ENCODE measurements at regions not wholly inside any gene's neighbourhood (a gene's known extent, or its start where the extent isn't known, plus 50 kb on each side); places are given as distances from the start of the nearest gene placed in this dataset.

DNA sequence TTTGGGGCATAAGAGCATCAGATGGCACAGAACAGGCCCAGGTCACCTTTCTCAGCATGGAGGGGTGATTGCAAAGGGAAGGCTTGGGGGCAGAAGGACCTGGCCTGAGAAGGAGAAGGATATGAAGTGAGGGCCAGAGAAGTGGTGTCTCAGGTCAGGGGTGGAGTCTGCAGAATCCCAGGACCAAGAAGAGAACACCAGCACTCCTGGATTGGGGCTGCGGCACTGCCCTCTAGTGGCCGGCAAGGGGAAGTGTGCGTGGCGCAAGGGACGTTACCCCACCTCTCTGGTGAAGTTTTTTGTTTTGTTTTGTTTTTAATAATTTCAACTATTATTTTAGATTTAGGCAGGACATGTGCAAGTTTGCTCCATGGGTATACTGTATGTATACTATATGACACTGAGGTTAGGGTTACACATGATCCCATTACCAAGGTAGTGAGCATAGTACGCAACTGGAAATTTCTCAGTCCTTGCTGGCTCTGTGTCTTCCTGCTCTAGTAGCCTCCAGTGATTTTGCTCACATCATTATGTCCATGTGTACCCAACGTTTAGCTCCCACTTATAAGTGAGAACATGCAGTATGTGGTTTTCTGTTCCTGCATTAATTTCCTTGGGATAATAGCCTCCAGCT is 1548.6 kb downstream of the EFNA5 start:
- Histone ChIP-seq H3K4me3 (ENCODE audit: low read length) (no peak overlapping the region), H3K27me3 (ENCODE audit: insufficient read depth, low read length) (no peaks in the 10 kb centered on the region), H3K4me1 (ENCODE audit: insufficient read depth, low read length) (peaks cover 3% of the 10 kb centered on the region), H2AFZ (ENCODE audit: low read depth, low read length) (no peak overlapping the region), H3K9me3 (ENCODE audit: low read length) (no peaks in the 10 kb centered on the region), H3K36me3 (ENCODE audit: insufficient read depth, low read length) (no peaks in the 10 kb centered on the region)

DNA sequence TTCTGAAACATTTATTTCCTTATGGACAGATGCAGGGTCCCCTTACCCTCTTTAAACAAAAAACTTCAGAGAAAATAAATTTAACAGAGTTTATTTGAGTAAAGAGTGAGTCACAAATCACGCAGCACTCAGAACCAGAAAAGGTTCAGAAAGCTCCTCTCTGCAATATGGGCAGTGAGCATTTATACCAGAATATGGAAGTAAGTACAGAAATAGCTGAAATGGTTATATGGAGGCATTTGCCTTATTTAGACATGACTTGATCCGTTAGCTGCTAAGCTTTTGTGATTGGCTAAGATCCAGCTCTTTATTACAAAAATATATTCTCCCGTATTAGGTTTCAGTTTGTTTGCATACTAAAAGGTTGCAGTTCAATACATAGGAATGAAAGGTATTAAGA is 1554.1 kb downstream of the EFNA5 start:
- H3K4me1 ChIP-seq (ENCODE audit: insufficient read depth, low read length), result no peaks in the 10 kb centered on the region
- no peak overlapping the region for H2AFZ ChIP-seq (ENCODE audit: low read depth, low read length)
- no peaks in the 10 kb centered on the region for H3K27me3 ChIP-seq (ENCODE audit: insufficient read depth, low read length)
- H3K9me3 ChIP-seq (ENCODE audit: low read length), result no peaks in the 10 kb centered on the region
- no peak overlapping the region for H3K4me3 ChIP-seq (ENCODE audit: low read length)
- H3K36me3 ChIP-seq (ENCODE audit: insufficient read depth, low read length), result no peaks in the 10 kb centered on the region

- no peaks in the 10 kb centered on the region for H3K36me3 ChIP-seq (ENCODE audit: insufficient read depth, low read length)
- no peak overlapping the region for H2AFZ ChIP-seq (ENCODE audit: low read depth, low read length)
- no peaks in the 10 kb centered on the region for H3K4me1 ChIP-seq (ENCODE audit: insufficient read depth, low read length)
- H3K27me3 ChIP-seq (ENCODE audit: insufficient read depth, low read length), result no peaks in the 10 kb centered on the region
- H3K9me3 ChIP-seq (ENCODE audit: low read length), result no peaks in the 10 kb centered on the region
- H3K4me3 ChIP-seq (ENCODE audit: low read length), result no peak overlapping the region
These were observed 1556.8 kb downstream of the EFNA5 start for GRCh38 chr5:106113922-106114321.

DNA sequence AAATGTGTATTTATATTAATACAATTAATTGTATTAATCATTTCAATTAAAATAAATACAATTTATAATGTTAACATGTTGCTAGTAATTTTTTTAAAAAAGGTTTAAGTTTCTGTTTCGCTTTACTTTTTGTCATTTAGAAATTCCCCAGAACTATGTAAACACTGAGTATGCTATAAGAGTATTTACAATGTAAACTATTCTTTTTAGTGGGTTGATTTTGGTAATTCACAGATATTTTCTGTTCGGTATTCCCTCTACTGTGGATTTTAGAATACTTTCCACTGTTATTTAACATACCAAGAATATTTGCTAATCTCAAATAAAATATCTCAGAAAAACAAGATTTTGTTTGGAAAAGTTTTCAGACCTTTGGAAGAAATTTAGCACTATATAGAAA is 1564.4 kb downstream of the EFNA5 start:
- no peaks in the 10 kb centered on the region for H3K4me1 ChIP-seq (ENCODE audit: insufficient read depth, low read length)
- H2AFZ ChIP-seq (ENCODE audit: low read depth, low read length), result no peak overlapping the region
- H3K36me3 ChIP-seq (ENCODE audit: insufficient read depth, low read length), result no peaks in the 10 kb centered on the region
- no peak overlapping the region for H3K4me3 ChIP-seq (ENCODE audit: low read length)
- no peaks in the 10 kb centered on the region for H3K9me3 ChIP-seq (ENCODE audit: low read length)
- no peaks in the 10 kb centered on the region for H3K27me3 ChIP-seq (ENCODE audit: insufficient read depth, low read length)

- Histone ChIP-seq H2AFZ (ENCODE audit: low read depth, low read length) (no peak overlapping the region), H3K9me3 (ENCODE audit: low read length) (no peaks in the 10 kb centered on the region), H3K4me1 (ENCODE audit: insufficient read depth, low read length) (no peaks in the 10 kb centered on the region), H3K4me3 (ENCODE audit: low read length) (no peak overlapping the region), H3K36me3 (ENCODE audit: insufficient read depth, low read length) (no peaks in the 10 kb centered on the region), H3K27me3 (ENCODE audit: insufficient read depth, low read length) (no peaks in the 10 kb centered on the region)
These were observed 1573.4 kb downstream of the EFNA5 start for GRCh38 chr5:106097340-106097739.

DNA sequence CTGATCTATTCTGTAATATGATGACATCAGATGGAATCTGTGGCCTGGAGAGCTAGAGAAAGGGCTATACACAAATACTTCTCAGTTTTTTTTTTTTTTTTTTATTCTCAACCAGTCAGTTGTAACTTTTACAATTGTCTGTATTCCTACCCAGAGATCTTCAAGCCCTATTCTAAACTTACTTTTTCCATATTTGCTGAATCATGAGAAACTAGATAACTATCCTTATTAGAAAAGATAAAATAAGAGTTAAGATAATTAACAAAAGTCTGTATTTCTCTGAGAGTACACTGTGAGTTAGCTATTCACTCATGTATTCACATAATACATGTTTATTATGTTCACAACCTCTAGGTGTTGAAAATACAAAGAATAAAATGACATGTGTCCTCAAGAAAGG is 1575.9 kb downstream of the EFNA5 start:
- H3K36me3 ChIP-seq (ENCODE audit: insufficient read depth, low read length), result no peaks in the 10 kb centered on the region
- H2AFZ ChIP-seq (ENCODE audit: low read depth, low read length), result no peak overlapping the region
- no peaks in the 10 kb centered on the region for H3K9me3 ChIP-seq (ENCODE audit: low read length)
- no peaks in the 10 kb centered on the region for H3K4me1 ChIP-seq (ENCODE audit: insufficient read depth, low read length)
- H3K27me3 ChIP-seq (ENCODE audit: insufficient read depth, low read length), result no peaks in the 10 kb centered on the region
- H3K4me3 ChIP-seq (ENCODE audit: low read length), result no peak overlapping the region

GRCh38 chr5:106094204-106094607 is 1576.5 kb downstream of the EFNA5 start:
- H3K4me1 ChIP-seq (ENCODE audit: insufficient read depth, low read length), result no peaks in the 10 kb centered on the region
- no peaks in the 10 kb centered on the region for H3K9me3 ChIP-seq (ENCODE audit: low read length)
- no peaks in the 10 kb centered on the region for H3K27me3 ChIP-seq (ENCODE audit: insufficient read depth, low read length)
- H2AFZ ChIP-seq (ENCODE audit: low read depth, low read length), result no peak overlapping the region
- H3K36me3 ChIP-seq (ENCODE audit: insufficient read depth, low read length), result no peaks in the 10 kb centered on the region
- no peak overlapping the region for H3K4me3 ChIP-seq (ENCODE audit: low read length)

DNA sequence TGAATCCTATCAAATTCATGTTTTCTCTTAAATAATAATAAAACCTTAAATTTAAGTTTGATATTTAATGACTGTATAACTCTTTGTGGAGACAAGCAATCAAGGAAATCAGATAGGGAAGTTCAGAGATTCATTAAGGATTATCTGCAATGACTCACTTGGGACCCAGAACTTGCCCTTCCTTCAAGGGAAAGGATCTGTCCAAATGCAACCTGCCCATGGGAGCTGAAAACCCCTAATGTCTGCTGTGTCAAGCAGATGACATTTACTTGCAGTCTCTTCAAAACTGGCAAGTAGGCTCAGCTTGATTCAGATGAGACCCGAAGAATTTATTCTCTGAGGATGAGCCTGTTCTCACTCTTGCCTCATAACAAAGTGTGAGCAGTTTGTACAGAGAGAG is 1577.6 kb downstream of the EFNA5 start:
- H3K4me1 ChIP-seq (ENCODE audit: insufficient read depth, low read length), result no peaks in the 10 kb centered on the region
- H3K36me3 ChIP-seq (ENCODE audit: insufficient read depth, low read length), result no peaks in the 10 kb centered on the region
- no peak overlapping the region for H3K4me3 ChIP-seq (ENCODE audit: low read length)
- no peaks in the 10 kb centered on the region for H3K9me3 ChIP-seq (ENCODE audit: low read length)
- H3K27me3 ChIP-seq (ENCODE audit: insufficient read depth, low read length), result no peaks in the 10 kb centered on the region
- no peak overlapping the region for H2AFZ ChIP-seq (ENCODE audit: low read depth, low read length)

DNA sequence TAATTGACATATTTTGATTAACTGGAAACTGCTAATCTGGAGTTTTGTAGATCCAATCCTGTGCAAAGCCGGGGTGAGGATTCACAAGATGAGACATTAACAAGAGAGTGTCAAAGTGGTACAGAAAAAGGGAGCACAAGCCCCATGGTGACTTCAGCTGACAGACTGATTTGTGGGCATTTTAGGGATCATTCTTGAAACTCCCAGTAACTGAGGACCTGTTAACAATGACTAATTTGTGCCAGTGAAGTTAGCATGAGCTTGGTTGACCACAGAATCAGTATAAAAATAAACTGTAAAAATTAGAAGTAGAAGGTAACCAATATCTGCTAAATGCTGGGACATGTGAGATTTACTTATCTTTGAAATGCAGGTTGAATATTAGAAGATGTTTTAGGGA is 1578.3 kb downstream of the EFNA5 start:
- Histone ChIP-seq H3K4me1 (ENCODE audit: insufficient read depth, low read length) (no peaks in the 10 kb centered on the region), H3K4me3 (ENCODE audit: low read length) (no peak overlapping the region), H3K9me3 (ENCODE audit: low read length) (no peaks in the 10 kb centered on the region), H3K36me3 (ENCODE audit: insufficient read depth, low read length) (no peaks in the 10 kb centered on the region), H2AFZ (ENCODE audit: low read depth, low read length) (no peak overlapping the region), H3K27me3 (ENCODE audit: insufficient read depth, low read length) (no peaks in the 10 kb centered on the region)

DNA sequence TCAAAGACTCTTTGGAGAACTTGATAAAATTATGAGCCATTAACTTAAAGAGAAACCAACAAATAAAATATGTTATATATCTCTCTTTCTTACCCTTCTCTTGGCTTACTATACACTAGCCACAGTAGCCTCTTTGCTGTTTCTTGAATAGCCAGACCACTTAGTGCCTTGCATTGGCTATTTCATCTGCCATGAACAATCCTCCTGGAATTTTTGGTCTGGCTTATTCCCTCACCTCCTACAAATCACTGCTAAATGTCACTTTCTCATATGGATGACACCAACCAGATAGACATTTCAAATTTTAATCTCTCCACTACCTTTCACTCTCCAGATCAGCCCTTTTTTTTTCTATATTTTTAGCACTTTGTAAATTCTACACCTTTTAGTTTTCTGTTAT is 1581.7 kb downstream of the EFNA5 start:
- H3K4me1 ChIP-seq (ENCODE audit: insufficient read depth, low read length), result peaks cover 13% of the 10 kb centered on the region
- H3K36me3 ChIP-seq (ENCODE audit: insufficient read depth, low read length), result no peaks in the 10 kb centered on the region
- no peak overlapping the region for H2AFZ ChIP-seq (ENCODE audit: low read depth, low read length)
- no peaks in the 10 kb centered on the region for H3K27me3 ChIP-seq (ENCODE audit: insufficient read depth, low read length)
- no peak overlapping the region for H3K4me3 ChIP-seq (ENCODE audit: low read length)
- no peaks in the 10 kb centered on the region for H3K9me3 ChIP-seq (ENCODE audit: low read length)

DNA sequence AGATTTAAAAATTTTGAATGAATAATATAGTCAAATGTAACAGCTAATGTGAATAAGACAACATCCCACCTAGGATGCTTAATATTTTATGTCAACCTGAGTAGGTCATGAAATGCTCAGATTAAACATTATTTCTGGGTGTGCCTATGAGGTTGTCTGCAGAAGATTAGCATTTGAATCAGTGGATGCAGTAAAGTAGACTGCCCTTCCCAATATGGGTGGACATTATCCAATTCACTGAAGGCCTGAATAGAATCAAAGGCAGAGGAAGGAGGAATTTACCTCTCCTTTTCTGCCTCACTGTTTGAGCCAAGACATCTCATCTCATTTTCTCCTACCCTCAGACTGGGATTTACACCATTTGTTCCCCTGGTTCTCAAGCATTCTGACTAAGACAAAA is 1582.3 kb downstream of the EFNA5 start:
- Histone ChIP-seq H3K4me1 (ENCODE audit: insufficient read depth, low read length) (peaks cover 13% of the 10 kb centered on the region), H3K36me3 (ENCODE audit: insufficient read depth, low read length) (no peaks in the 10 kb centered on the region), H3K27me3 (ENCODE audit: insufficient read depth, low read length) (no peaks in the 10 kb centered on the region), H3K4me3 (ENCODE audit: low read length) (no peak overlapping the region), H3K9me3 (ENCODE audit: low read length) (no peaks in the 10 kb centered on the region), H2AFZ (ENCODE audit: low read depth, low read length) (no peak overlapping the region)

GRCh38 chr5:106086352-106086751 is 1584.4 kb downstream of the EFNA5 start:
- H3K4me1 ChIP-seq (ENCODE audit: insufficient read depth, low read length), result peaks cover 13% of the 10 kb centered on the region
- no peaks in the 10 kb centered on the region for H3K9me3 ChIP-seq (ENCODE audit: low read length)
- peak overlapping the region; percentile 73 for H2AFZ ChIP-seq (ENCODE audit: low read depth, low read length)
- H3K4me3 ChIP-seq (ENCODE audit: low read length), result no peak overlapping the region
- no peaks in the 10 kb centered on the region for H3K27me3 ChIP-seq (ENCODE audit: insufficient read depth, low read length)
- H3K36me3 ChIP-seq (ENCODE audit: insufficient read depth, low read length), result no peaks in the 10 kb centered on the region

- Histone ChIP-seq H3K27me3 (ENCODE audit: insufficient read depth, low read length) (no peaks in the 10 kb centered on the region), H3K4me1 (ENCODE audit: insufficient read depth, low read length) (peaks cover 13% of the 10 kb centered on the region), H3K4me3 (ENCODE audit: low read length) (no peak overlapping the region), H2AFZ (ENCODE audit: low read depth, low read length) (peak overlapping the region; percentile 73), H3K9me3 (ENCODE audit: low read length) (no peaks in the 10 kb centered on the region), H3K36me3 (ENCODE audit: insufficient read depth, low read length) (no peaks in the 10 kb centered on the region)
These were observed 1585.2 kb downstream of the EFNA5 start for GRCh38 chr5:106085556-106085955.

GRCh38 chr5:106085136-106085535 is 1585.6 kb downstream of the EFNA5 start:
- Histone ChIP-seq H3K4me1 (ENCODE audit: insufficient read depth, low read length) (peaks cover 13% of the 10 kb centered on the region), H2AFZ (ENCODE audit: low read depth, low read length) (peak overlapping the region; percentile 73), H3K36me3 (ENCODE audit: insufficient read depth, low read length) (no peaks in the 10 kb centered on the region), H3K27me3 (ENCODE audit: insufficient read depth, low read length) (no peaks in the 10 kb centered on the region), H3K9me3 (ENCODE audit: low read length) (no peaks in the 10 kb centered on the region), H3K4me3 (ENCODE audit: low read length) (no peak overlapping the region)

All from neuron (in vitro differentiated cells).